Activated CD8-positive, alpha-beta T cell treated with anti-CD3 and anti-CD28 coated beads for 36 hours (primary cell): ENCODE measurements at regions not wholly inside any gene's neighbourhood (a gene's known extent, or its start where the extent isn't known, plus 50 kb on each side); places are given as distances from the start of the nearest gene placed in this dataset.
"Not testable (repeated sequence)": the region's sequence is repeated elsewhere in the genome, so short reads cannot be mapped to it uniquely, and the experiment has no call there.

Source experiments
- ATAC-seq: fragments of 200-7000 bp; cut with Tn5 transposase; one replicate; pipeline ENCODE4 v1.10.0; 2021; ENCODE audit warnings: mild to moderate bottlenecking, moderate library complexity
- CTCF ChIA-PET: fragments of 350-600 bp; sonication (Branson Sonifier 250); formaldehyde crosslinking; loops from one replicate; lab custom pipeline; 2021; ENCODE audit warnings: antibody characterized with exemption; lab: Charles Lee
- POLR2A ChIA-PET: fragments of 350-600 bp; sonication (Branson Sonifier 250); formaldehyde crosslinking; loops from one replicate; lab custom pipeline; 2021; ENCODE audit warnings: antibody characterized with exemption; lab: Charles Lee
- DNase-seq: peaks from one replicate; pipeline ENCODE4 v3.0.0-alpha.2; 2020
- H3K27ac Mint-ChIP-seq: one replicate; pipeline ENCODE4 v1.8.0; 2021; ENCODE audit warnings: mild to moderate bottlenecking, mixed read lengths
- H3K27me3 Mint-ChIP-seq: one replicate; pipeline ENCODE4 v1.8.0; 2021; ENCODE audit warnings: mixed read lengths
- H3K36me3 Mint-ChIP-seq: one replicate; pipeline ENCODE4 v1.8.0; 2021; ENCODE audit warnings: low read depth, mixed read lengths
- H3K4me1 Mint-ChIP-seq: one replicate; pipeline ENCODE4 v1.8.0; 2021; ENCODE audit warnings: low read depth, mixed read lengths
- H3K4me3 Mint-ChIP-seq: one replicate; pipeline ENCODE4 v1.8.0; 2021; ENCODE audit warnings: mild to moderate bottlenecking, moderate library complexity, mixed read lengths
- H3K9me3 Mint-ChIP-seq: one replicate; pipeline ENCODE4 v1.8.0; 2021; ENCODE audit warnings: mixed read lengths
- CTCF ChIP-seq: fragments of 200-600 bp; IDR thresholded peaks from one replicate; pipeline ENCODE4 v1.8.0; 2022; ENCODE audit warnings: antibody characterized with exemption, mild to moderate bottlenecking
- intact Hi-C: fragments of 100-400 bp; cut with micrococcal nuclease; formaldehyde crosslinking; loops from one replicate; pipeline ENCODE4 v1.10.0; 2022

- H3K36me3 Mint-ChIP-seq = peaks cover 10% of the 10 kb centered on the region
- peak overlapping the region; percentile 21 for H3K27ac Mint-ChIP-seq
- ChIA-PET CTCF (interaction anchor here (1.7 kb wide), 1 partner anchor 1019 kb away, joined by 5 read pairs; no protein-coding TSS in a partner anchor), POLR2A (interaction anchor here (1.1 kb wide), 1 partner anchor 1018 kb away, joined by 4 read pairs; no protein-coding TSS in a partner anchor)
- DNase-seq = peak; percentile 48
- peak overlapping the region; percentile 83 for H3K4me3 Mint-ChIP-seq
- intact Hi-C loops, ATAC-seq, H3K9me3 Mint-ChIP-seq: not testable (repeated sequence)
- peaks cover 34% of the 10 kb centered on the region for H3K27me3 Mint-ChIP-seq
- peaks cover 31% of the 10 kb centered on the region for H3K4me1 Mint-ChIP-seq
Measured at GRCh38 chr9:62798884-62799850, 1609.3 kb downstream of the SPATA31A7 start.

- ChIA-PET CTCF (interaction anchor here (1.7 kb wide), 1 partner anchor 1018 kb away, joined by 5 read pairs; no protein-coding TSS in a partner anchor), POLR2A (interaction anchor here (1.1 kb wide), 1 partner anchor 1018 kb away, joined by 4 read pairs; no protein-coding TSS in a partner anchor)
- peaks cover 10% of the 10 kb centered on the region for H3K36me3 Mint-ChIP-seq
- peak; percentile 48 for DNase-seq
- peaks cover 40% of the 10 kb centered on the region for H3K27me3 Mint-ChIP-seq
- peaks cover 31% of the 10 kb centered on the region for H3K4me1 Mint-ChIP-seq
- ATAC-seq, H3K9me3 Mint-ChIP-seq, H3K27ac Mint-ChIP-seq, intact Hi-C loops: not testable (repeated sequence)
- peak overlapping the region; percentile 83 for H3K4me3 Mint-ChIP-seq
Measured at GRCh38 chr9:62799851-62800371, 1610.1 kb downstream of the SPATA31A7 start.

GRCh38 chr9:62800451-62801371 is 1610.9 kb downstream of the SPATA31A7 start:
- peaks cover 10% of the 10 kb centered on the region for H3K36me3 Mint-ChIP-seq
- intact Hi-C loops, H3K9me3 Mint-ChIP-seq, ATAC-seq, POLR2A ChIA-PET: not testable (repeated sequence)
- DNase-seq = peak; percentile 44
- H3K4me3 Mint-ChIP-seq = peak overlapping the region; percentile 83
- H3K27me3 Mint-ChIP-seq = peaks cover 46% of the 10 kb centered on the region
- peak overlapping the region; percentile 21 for H3K27ac Mint-ChIP-seq
- CTCF ChIA-PET = interaction anchor here (1.1 kb wide), 1 partner anchor 1017 kb away, joined by 5 read pairs; no protein-coding TSS in a partner anchor
- peaks cover 31% of the 10 kb centered on the region for H3K4me1 Mint-ChIP-seq

GRCh38 chr9:62801372-62801811 is 1611.6 kb downstream of the SPATA31A7 start:
- DNase-seq = peak; percentile 34
- POLR2A ChIA-PET, intact Hi-C loops, ATAC-seq, H3K9me3 Mint-ChIP-seq: not testable (repeated sequence)
- peaks cover 10% of the 10 kb centered on the region for H3K36me3 Mint-ChIP-seq
- peaks cover 31% of the 10 kb centered on the region for H3K4me1 Mint-ChIP-seq
- peaks cover 47% of the 10 kb centered on the region for H3K27me3 Mint-ChIP-seq
- peak overlapping the region; percentile 83 for H3K4me3 Mint-ChIP-seq
- H3K27ac Mint-ChIP-seq = peak overlapping the region; percentile 74
- CTCF ChIA-PET = interaction anchor here (1.1 kb wide), 1 partner anchor 1016 kb away, joined by 5 read pairs; no protein-coding TSS in a partner anchor

GRCh38 chr9:62801961-62802718 is 1612.3 kb downstream of the SPATA31A7 start:
- peak; percentile 26 for TF ChIP-seq CTCF
- Mint-ChIP-seq H3K4me1 (peaks cover 31% of the 10 kb centered on the region), H3K36me3 (peaks cover 10% of the 10 kb centered on the region), H3K4me3 (peak overlapping the region; percentile 83), H3K27ac (peak overlapping the region; percentile 74), H3K27me3 (peaks cover 48% of the 10 kb centered on the region)
- intact Hi-C loops, CTCF ChIA-PET, H3K9me3 Mint-ChIP-seq: not testable (repeated sequence)
- POLR2A ChIA-PET = interaction anchor here (1.2 kb wide), 1 partner anchor 1015 kb away, joined by 3 read pairs; no protein-coding TSS in a partner anchor
- ATAC-seq = peak; percentile 100
- peak; percentile 93 for DNase-seq

GRCh38 chr9:62802719-62803079 is 1612.9 kb downstream of the SPATA31A7 start:
- intact Hi-C loops, H3K9me3 Mint-ChIP-seq, H3K27ac Mint-ChIP-seq, ATAC-seq, DNase-seq, CTCF ChIA-PET: not testable (repeated sequence)
- POLR2A ChIA-PET = interaction anchor here (1.2 kb wide), 1 partner anchor 1014 kb away, joined by 3 read pairs; no protein-coding TSS in a partner anchor
- Mint-ChIP-seq H3K36me3 (peaks cover 10% of the 10 kb centered on the region), H3K4me3 (peak overlapping the region; percentile 83), H3K4me1 (peaks cover 31% of the 10 kb centered on the region), H3K27me3 (peaks cover 48% of the 10 kb centered on the region)

- POLR2A ChIA-PET = interaction anchor here (1.2 kb wide), 1 partner anchor 1014 kb away, joined by 3 read pairs; no protein-coding TSS in a partner anchor
- peaks cover 10% of the 10 kb centered on the region for H3K36me3 Mint-ChIP-seq
- intact Hi-C loops, H3K9me3 Mint-ChIP-seq, CTCF ChIA-PET, ATAC-seq, DNase-seq: not testable (repeated sequence)
- peaks cover 50% of the 10 kb centered on the region for H3K27me3 Mint-ChIP-seq
- peak overlapping the region; percentile 6 for H3K27ac Mint-ChIP-seq
- peaks cover 31% of the 10 kb centered on the region for H3K4me1 Mint-ChIP-seq
- H3K4me3 Mint-ChIP-seq = peak overlapping the region; percentile 83
Measured at GRCh38 chr9:62803099-62803498, 1613.3 kb downstream of the SPATA31A7 start.

- DNase-seq, POLR2A ChIA-PET, H3K27ac Mint-ChIP-seq, CTCF ChIA-PET, H3K36me3 Mint-ChIP-seq, H3K4me3 Mint-ChIP-seq, H3K9me3 Mint-ChIP-seq, intact Hi-C loops, ATAC-seq: not testable (repeated sequence)
- H3K27me3 Mint-ChIP-seq = peaks cover 45% of the 10 kb centered on the region
- H3K4me1 Mint-ChIP-seq = peaks cover 25% of the 10 kb centered on the region
Measured at GRCh38 chr9:62804314-62804713, 1614.5 kb downstream of the SPATA31A7 start.

- intact Hi-C loops, CTCF ChIA-PET, POLR2A ChIA-PET, H3K36me3 Mint-ChIP-seq, H3K27ac Mint-ChIP-seq, H3K9me3 Mint-ChIP-seq, ATAC-seq, H3K4me1 Mint-ChIP-seq, DNase-seq, H3K4me3 Mint-ChIP-seq: not testable (repeated sequence)
- peaks cover 24% of the 10 kb centered on the region for H3K27me3 Mint-ChIP-seq
Measured at GRCh38 chr9:62807424-62807823, 1617.6 kb downstream of the SPATA31A7 start.
